ENCODE measurements at regions not wholly inside any gene's neighbourhood (a gene's known extent, or its start where the extent isn't known, plus 50 kb on each side); places are given as distances from the start of the nearest gene placed in this dataset.

- H3K4me3 ChIP-seq (ENCODE audit: low read depth in 1 of 3, low read length in 3 of 3), result no peak overlapping the region
- no peak for DNase-seq (ENCODE audit: low spot score)
- H3K27me3 ChIP-seq (ENCODE audit: control insufficient read depth in 4 of 4, insufficient read depth in 4 of 4, low read length in 3 of 4), result no peaks in the 10 kb centered on the region
- H3K4me1 ChIP-seq (ENCODE audit: control insufficient read depth in 4 of 4, insufficient read depth in 4 of 4, low read length in 3 of 4), result peaks cover 0 to 7% (median 2%) of the 10 kb centered on the region in 4 donors
- H3K36me3 ChIP-seq (ENCODE audit: control insufficient read depth in 4 of 4, insufficient read depth in 3 of 4, low read depth in 1 of 4, low read length in 3 of 4), result no peaks in the 10 kb centered on the region
- no peak overlapping the region for H3K27ac ChIP-seq (ENCODE audit: low read depth in 1 of 2, low read length in 2 of 2)
- no peak for TF ChIP-seq YY1 (IDR thresholded peaks at IDR 0.05)
- peaks cover 0 to 3% (median under 1%) of the 10 kb centered on the region in 4 donors for H3K9me3 ChIP-seq (ENCODE audit: control insufficient read depth in 4 of 4, low read length in 3 of 4)
- WGBS, result 89% methylated on average over 7 of the region's 7 CpGs
- H3K9ac ChIP-seq (ENCODE audit: low read depth in 1 of 2, low read length in 2 of 2), result no peak overlapping the region
Measured at GRCh38 chr5:135102716-135103574, 68.9 kb upstream of the PITX1 start.

DNA sequence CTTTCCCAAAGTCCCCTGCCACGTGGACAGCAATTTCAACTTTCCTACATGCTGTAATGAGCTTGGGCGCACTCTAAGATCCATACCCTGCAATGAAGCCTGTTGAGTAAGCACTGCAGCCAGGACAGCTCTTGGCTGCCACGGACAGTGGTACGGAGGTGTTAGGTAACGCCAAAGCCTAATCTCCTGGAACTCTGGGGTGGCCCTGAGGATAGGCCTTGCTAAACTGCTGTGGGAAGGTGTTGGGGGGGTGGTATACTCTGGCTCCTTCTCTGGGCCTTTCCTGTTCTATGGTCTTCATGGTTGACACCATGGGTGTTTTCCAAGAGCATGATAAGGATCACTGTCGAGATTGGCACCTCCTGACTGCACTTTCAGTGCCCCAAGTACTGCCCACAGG lies 66.4 kb upstream of the PITX1 start:
- no peak for TF ChIP-seq CTCF (IDR thresholded peaks at IDR 0.05; ENCODE audit: low read depth, low read length, missing input control)
- no peak for TF ChIP-seq YY1 (IDR thresholded peaks at IDR 0.05)
- no peak for TF ChIP-seq HNF4A (conservative IDR thresholded peaks at IDR 0.05)
- no peak for TF ChIP-seq SP1 (IDR thresholded peaks at IDR 0.05)
- TF ChIP-seq GABPA (IDR thresholded peaks at IDR 0.05 in 1 of 2, conservative IDR thresholded peaks at IDR 0.05 in 1 of 2), result no peak
- no peak for TF ChIP-seq ZBTB33 (IDR thresholded peaks at IDR 0.05)
- no peak for TF ChIP-seq ATF3 (IDR thresholded peaks at IDR 0.05)
- TF ChIP-seq FOXA1 (IDR thresholded peaks at IDR 0.05), result no peak
- TF ChIP-seq JUND (IDR thresholded peaks at IDR 0.05), result no peak
- no peak for TF ChIP-seq NR2F2 (IDR thresholded peaks at IDR 0.05)
- TF ChIP-seq FOXA2 (IDR thresholded peaks at IDR 0.05), result no peak
- TF ChIP-seq MAX (IDR thresholded peaks at IDR 0.05), result no peak
- no peak for TF ChIP-seq REST (IDR thresholded peaks at IDR 0.05)
- TF ChIP-seq RXRA (IDR thresholded peaks at IDR 0.05), result no peak
- TF ChIP-seq EGR1 (IDR thresholded peaks at IDR 0.05; ENCODE audit: low read depth in 2 of 2), result no peak
- TF ChIP-seq TAF1 (conservative IDR thresholded peaks at IDR 0.05), result no peak
- TF ChIP-seq RAD21 (IDR thresholded peaks at IDR 0.05), result no peak
- TF ChIP-seq HNF4G (IDR thresholded peaks at IDR 0.05), result no peak
- H3K27ac ChIP-seq (ENCODE audit: low read depth in 1 of 2, low read length in 2 of 2), result no peak overlapping the region
- no peak overlapping the region for H3K4me3 ChIP-seq (ENCODE audit: low read depth in 1 of 3, low read length in 3 of 3)
- H3K4me1 ChIP-seq (ENCODE audit: control insufficient read depth in 4 of 4, insufficient read depth in 4 of 4, low read length in 3 of 4), result peaks cover 0 to 7% (median 2%) of the 10 kb centered on the region in 4 donors
- H3K9ac ChIP-seq (ENCODE audit: low read depth in 1 of 2, low read length in 2 of 2), result no peak overlapping the region
- H3K36me3 ChIP-seq (ENCODE audit: control insufficient read depth in 4 of 4, insufficient read depth in 3 of 4, low read depth in 1 of 4, low read length in 3 of 4), result no peaks in the 10 kb centered on the region
- H3K9me3 ChIP-seq (ENCODE audit: control insufficient read depth in 4 of 4, low read length in 3 of 4), result no peaks in the 10 kb centered on the region
- H3K27me3 ChIP-seq (ENCODE audit: control insufficient read depth in 4 of 4, insufficient read depth in 4 of 4, low read length in 3 of 4), result no peaks in the 10 kb centered on the region
- no peak for DNase-seq (ENCODE audit: low spot score)
- WGBS, result 82% methylated on average over 6 of the region's 6 CpGs

Measured in liver (tissue), 8 donors.